ENCODE measurements at regions not wholly inside any gene's neighbourhood (a gene's known extent, or its start where the extent isn't known, plus 50 kb on each side); places are given as distances from the start of the nearest gene placed in this dataset.

DNA sequence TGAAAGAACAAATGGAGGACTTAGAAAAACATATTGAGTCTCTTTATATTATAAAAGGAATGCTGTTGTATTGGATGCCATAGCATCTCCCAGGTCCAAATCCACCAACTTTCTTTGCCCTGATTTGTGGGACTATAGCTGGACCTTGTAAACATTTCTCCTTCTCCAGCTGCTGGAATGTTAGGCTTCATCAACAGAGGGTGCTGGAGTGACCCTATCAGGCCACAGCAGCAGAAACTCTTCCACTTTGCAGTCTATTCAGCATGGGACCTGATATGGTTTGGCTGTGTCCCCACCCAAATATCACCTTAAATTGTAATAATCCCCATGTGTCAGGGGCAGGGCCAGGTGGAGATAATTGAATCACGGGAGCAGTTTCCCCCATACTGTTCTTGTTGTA is 138.4 kb upstream of the ARL4C start:
- TF ChIP-seq, protein P1, sequence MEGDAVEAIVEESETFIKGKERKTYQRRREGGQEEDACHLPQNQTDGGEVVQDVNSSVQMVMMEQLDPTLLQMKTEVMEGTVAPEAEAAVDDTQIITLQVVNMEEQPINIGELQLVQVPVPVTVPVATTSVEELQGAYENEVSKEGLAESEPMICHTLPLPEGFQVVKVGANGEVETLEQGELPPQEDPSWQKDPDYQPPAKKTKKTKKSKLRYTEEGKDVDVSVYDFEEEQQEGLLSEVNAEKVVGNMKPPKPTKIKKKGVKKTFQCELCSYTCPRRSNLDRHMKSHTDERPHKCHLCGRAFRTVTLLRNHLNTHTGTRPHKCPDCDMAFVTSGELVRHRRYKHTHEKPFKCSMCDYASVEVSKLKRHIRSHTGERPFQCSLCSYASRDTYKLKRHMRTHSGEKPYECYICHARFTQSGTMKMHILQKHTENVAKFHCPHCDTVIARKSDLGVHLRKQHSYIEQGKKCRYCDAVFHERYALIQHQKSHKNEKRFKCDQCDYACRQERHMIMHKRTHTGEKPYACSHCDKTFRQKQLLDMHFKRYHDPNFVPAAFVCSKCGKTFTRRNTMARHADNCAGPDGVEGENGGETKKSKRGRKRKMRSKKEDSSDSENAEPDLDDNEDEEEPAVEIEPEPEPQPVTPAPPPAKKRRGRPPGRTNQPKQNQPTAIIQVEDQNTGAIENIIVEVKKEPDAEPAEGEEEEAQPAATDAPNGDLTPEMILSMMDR (conservative IDR thresholded peaks at IDR 0.05 in 1 of 2, IDR thresholded peaks at IDR 0.05 in 1 of 2; ENCODE audit: low read depth in 1 of 2, low read length in 2 of 2), result peak; percentile 17 to 35
- TF ChIP-seq EZH2 (IDR thresholded peaks at IDR 0.05; ENCODE audit: low read length, missing control alignments), result no peak
